Mesenchymal stem cell (in vitro differentiated cells and primary cell): ENCODE measurements at regions not wholly inside any gene's neighbourhood (a gene's known extent, or its start where the extent isn't known, plus 50 kb on each side); places are given as distances from the start of the nearest gene placed in this dataset.

Experiments used
- DNase-seq: peaks from one replicate; pipeline ENCODE4 v3.0.0-alpha.2; 2013
- H2AFZ ChIP-seq: one replicate; pipeline ENCODE4 v1.6.1; 2013; ENCODE audit warnings: low read depth, mild to moderate bottlenecking, control low read depth, inconsistent platforms, low read length, moderate library complexity
- H2AK5ac ChIP-seq: 2 replicates; pipeline ENCODE4 v1.6.1; 2013; ENCODE audit warnings: low read length, moderate library complexity, mild to moderate bottlenecking, inconsistent platforms; ENCODE audit not compliant: severe bottlenecking
- H2BK120ac ChIP-seq: one replicate; pipeline ENCODE4 v1.6.1; 2013; ENCODE audit warnings: low read depth, mild to moderate bottlenecking, inconsistent platforms, low read length, moderate library complexity
- H2BK12ac ChIP-seq, 2 experiments: one replicate each; pipeline ENCODE4 v1.6.1; 2013; ENCODE audit warnings: inconsistent platforms in 2 of 2, low read length in 2 of 2, mild to moderate bottlenecking in 2 of 2, moderate library complexity in 2 of 2, control low read depth in 1 of 2
- H2BK15ac ChIP-seq: one replicate; pipeline ENCODE4 v1.6.1; 2013; ENCODE audit warnings: mild to moderate bottlenecking, low read depth, inconsistent platforms; ENCODE audit not compliant: poor library complexity, severe bottlenecking
- H2BK5ac ChIP-seq: 2 replicates; pipeline ENCODE4 v1.6.1; 2013; ENCODE audit warnings: low read depth, mild to moderate bottlenecking, low read length, control low read depth, inconsistent platforms; ENCODE audit not compliant: poor library complexity, severe bottlenecking
- H3K14ac ChIP-seq, 2 experiments: one replicate each; pipeline ENCODE4 v1.6.1; 2013; ENCODE audit warnings: inconsistent platforms in 2 of 2, low read length in 2 of 2, control low read depth in 1 of 2, mild to moderate bottlenecking in 1 of 2, moderate library complexity in 1 of 2
- H3K18ac ChIP-seq, 2 experiments: one replicate each; pipeline ENCODE4 v1.6.1; 2013; ENCODE audit warnings: inconsistent platforms in 2 of 2, low read length in 2 of 2, control low read depth in 1 of 2, low read depth in 1 of 2, mild to moderate bottlenecking in 1 of 2
- H3K23ac ChIP-seq, 2 experiments: one replicate each; pipeline ENCODE4 v1.6.1; 2013; ENCODE audit warnings: inconsistent platforms in 2 of 2, low read length in 2 of 2, mild to moderate bottlenecking in 2 of 2, moderate library complexity in 2 of 2, control low read depth in 1 of 2
- H3K27ac ChIP-seq: 2 replicates; pipeline ENCODE4 v1.5.1; 2013; ENCODE audit warnings: mild to moderate bottlenecking, moderate library complexity, low read length, control low read depth, inconsistent platforms; ENCODE audit not compliant: poor library complexity, severe bottlenecking
- H3K27me3 ChIP-seq, 2 experiments: 2 replicates each; pipeline versions ENCODE4 v1.6.1 to v1.7.0; 2013; ENCODE audit warnings: low read length in 2 of 2, mild to moderate bottlenecking in 2 of 2, moderate library complexity in 2 of 2, control low read depth in 1 of 2, inconsistent platforms in 1 of 2; ENCODE audit not compliant: control insufficient read depth in 1 of 2, insufficient read depth in 1 of 2
- H3K36me3 ChIP-seq, 2 experiments: 2 replicates each; pipeline versions ENCODE4 v1.6.1 to v1.7.0; 2013; ENCODE audit warnings: low read length in 2 of 2, control low read depth in 1 of 2, inconsistent platforms in 1 of 2, low read depth in 1 of 2, mild to moderate bottlenecking in 1 of 2; ENCODE audit not compliant: insufficient read depth in 2 of 2, control insufficient read depth in 1 of 2
- H3K4ac ChIP-seq, 2 experiments: one replicate each; pipeline ENCODE4 v1.6.1; 2013; ENCODE audit warnings: inconsistent platforms in 2 of 2, low read length in 2 of 2, mild to moderate bottlenecking in 2 of 2, moderate library complexity in 2 of 2, control low read depth in 1 of 2, low read depth in 1 of 2
- H3K4me1 ChIP-seq: 2 replicates; pipeline ENCODE4 v1.6.1; 2013; ENCODE audit warnings: low read depth, low read length, control low read depth; ENCODE audit not compliant: control insufficient read depth, insufficient read depth
- H3K4me2 ChIP-seq: 2 replicates; pipeline ENCODE4 v1.6.1; 2013; ENCODE audit warnings: low read length, mild to moderate bottlenecking, inconsistent platforms; ENCODE audit not compliant: poor library complexity, severe bottlenecking
- H3K4me3 ChIP-seq, 2 experiments: 2 replicates each; pipeline versions ENCODE4 v1.5.1 to v1.7.0; 2013; ENCODE audit warnings: low read length in 2 of 2, mild to moderate bottlenecking in 2 of 2, control low read depth in 1 of 2, low read depth in 1 of 2; ENCODE audit not compliant: insufficient read depth in 1 of 2
- H3K79me1 ChIP-seq: replicated peaks from 2 replicates; pipeline ENCODE4 v1.6.1; 2013; ENCODE audit warnings: mild to moderate bottlenecking, control low read depth, low read length, inconsistent platforms; ENCODE audit not compliant: poor library complexity, severe bottlenecking
- H3K9ac ChIP-seq: 2 replicates; pipeline ENCODE4 v1.7.0; 2013; ENCODE audit warnings: mild to moderate bottlenecking, low read length, moderate library complexity
- H3K9me3 ChIP-seq: 2 replicates; pipeline ENCODE4 v1.7.0; 2013; ENCODE audit warnings: mild to moderate bottlenecking, low read length; ENCODE audit not compliant: control insufficient read depth
- H4K8ac ChIP-seq: one replicate; pipeline ENCODE4 v1.6.1; 2013; ENCODE audit warnings: inconsistent platforms, mild to moderate bottlenecking, low read length, moderate library complexity
- H4K91ac ChIP-seq: one replicate; pipeline ENCODE4 v1.6.1; 2013; ENCODE audit warnings: mild to moderate bottlenecking, low read length, inconsistent platforms
- WGBS: methylation state at CpG from one replicate; pipeline ENCODE4 v1.1.7; 2013; ENCODE audit warnings: mixed read lengths; 5-methylcytosine and 5-hydroxymethylcytosine counted together

- no peak overlapping the region for H3K4me2 ChIP-seq
- no peak overlapping the region for H2BK5ac ChIP-seq
- H2BK15ac ChIP-seq = no peak overlapping the region
- no peaks in the 10 kb centered on the region for H3K36me3 ChIP-seq
- DNase-seq = peak; percentile 4
- H3K23ac ChIP-seq = no peak overlapping the region
- H2BK120ac ChIP-seq = no peak overlapping the region
- H3K4me1 ChIP-seq = no peaks in the 10 kb centered on the region
- WGBS = 57% methylated on average over 1 of the region's 4 CpGs
- no peaks in the 10 kb centered on the region for H3K9me3 ChIP-seq
- no peak overlapping the region for H3K4me3 ChIP-seq
- no peaks in the 10 kb centered on the region for H3K27me3 ChIP-seq
- no peak overlapping the region for H3K9ac ChIP-seq
- no peak overlapping the region for H2BK12ac ChIP-seq
- H4K91ac ChIP-seq = no peak overlapping the region
- H3K14ac ChIP-seq = no peak overlapping the region
- H3K4ac ChIP-seq = no peak overlapping the region
- H2AFZ ChIP-seq = no peak overlapping the region
- H3K79me1 ChIP-seq = no peaks in the 10 kb centered on the region
- no peak overlapping the region for H4K8ac ChIP-seq
- no peak overlapping the region for H3K18ac ChIP-seq
- no peak overlapping the region for H2AK5ac ChIP-seq
- H3K27ac ChIP-seq = no peak overlapping the region
Observed at GRCh38 chr2:150346806-150347205, 140.7 kb downstream of the RND3 start.

- no peak overlapping the region for H2AK5ac ChIP-seq
- H3K4ac ChIP-seq = no peak overlapping the region
- H2BK120ac ChIP-seq = no peak overlapping the region
- no peak overlapping the region for H3K27ac ChIP-seq
- no peaks in the 10 kb centered on the region for H3K36me3 ChIP-seq
- 25% methylated on average over 1 of the region's 4 CpGs for WGBS
- H3K27me3 ChIP-seq = no peaks in the 10 kb centered on the region
- H3K9ac ChIP-seq = no peak overlapping the region
- no peak overlapping the region for H2BK12ac ChIP-seq
- no peak overlapping the region for H4K8ac ChIP-seq
- no peak overlapping the region for H3K23ac ChIP-seq
- peak; percentile 7 for DNase-seq
- no peaks in the 10 kb centered on the region for H3K79me1 ChIP-seq
- H4K91ac ChIP-seq = no peak overlapping the region
- no peak overlapping the region for H2BK15ac ChIP-seq
- no peak overlapping the region for H2BK5ac ChIP-seq
- no peaks in the 10 kb centered on the region for H3K9me3 ChIP-seq
- H2AFZ ChIP-seq = no peak overlapping the region
- H3K4me3 ChIP-seq = no peak overlapping the region
- H3K4me2 ChIP-seq = no peak overlapping the region
- no peak overlapping the region for H3K18ac ChIP-seq
- H3K14ac ChIP-seq = no peak overlapping the region
- no peaks in the 10 kb centered on the region for H3K4me1 ChIP-seq
Observed at GRCh38 chr2:150341982-150342680, 145.3 kb downstream of the RND3 start.

GRCh38 chr2:150339951-150340350 is 147.5 kb downstream of the RND3 start:
- no peak overlapping the region for H2BK12ac ChIP-seq
- H4K8ac ChIP-seq = no peak overlapping the region
- no peaks in the 10 kb centered on the region for H3K27me3 ChIP-seq
- no peak overlapping the region for H4K91ac ChIP-seq
- no peak overlapping the region for H2AFZ ChIP-seq
- H3K4me3 ChIP-seq = no peak overlapping the region
- H3K9ac ChIP-seq = no peak overlapping the region
- WGBS = 17% methylated on average over 1 of the region's 3 CpGs
- no peaks in the 10 kb centered on the region for H3K36me3 ChIP-seq
- no peak overlapping the region for H3K14ac ChIP-seq
- no peak overlapping the region for H2BK120ac ChIP-seq
- H3K4ac ChIP-seq = no peak overlapping the region
- H3K27ac ChIP-seq = no peak overlapping the region
- H3K4me1 ChIP-seq = no peaks in the 10 kb centered on the region
- no peak overlapping the region for H2BK5ac ChIP-seq
- H3K18ac ChIP-seq = no peak overlapping the region
- H2AK5ac ChIP-seq = no peak overlapping the region
- no peak overlapping the region for H2BK15ac ChIP-seq
- H3K4me2 ChIP-seq = no peak overlapping the region
- peak; percentile 34 for DNase-seq
- no peaks in the 10 kb centered on the region for H3K79me1 ChIP-seq
- H3K9me3 ChIP-seq = no peaks in the 10 kb centered on the region
- no peak overlapping the region for H3K23ac ChIP-seq

GRCh38 chr2:150339282-150339681 is 148.2 kb downstream of the RND3 start:
- no peak overlapping the region for H4K8ac ChIP-seq
- H2BK12ac ChIP-seq = no peak overlapping the region
- no peak overlapping the region for H3K4ac ChIP-seq
- H3K36me3 ChIP-seq = no peaks in the 10 kb centered on the region
- no peaks in the 10 kb centered on the region for H3K79me1 ChIP-seq
- no peak overlapping the region for H2BK120ac ChIP-seq
- no peak overlapping the region for H4K91ac ChIP-seq
- H2BK5ac ChIP-seq = no peak overlapping the region
- no peak overlapping the region for H3K4me3 ChIP-seq
- no peaks in the 10 kb centered on the region for H3K4me1 ChIP-seq
- no peaks in the 10 kb centered on the region for H3K27me3 ChIP-seq
- H2AFZ ChIP-seq = no peak overlapping the region
- H3K18ac ChIP-seq = no peak overlapping the region
- H2BK15ac ChIP-seq = no peak overlapping the region
- no peak overlapping the region for H3K14ac ChIP-seq
- no peak overlapping the region for H3K4me2 ChIP-seq
- no peak overlapping the region for H3K27ac ChIP-seq
- peak overlapping the region; percentile 3 for H3K9ac ChIP-seq
- WGBS = 96% methylated on average over 1 of the region's 1 CpG
- no peaks in the 10 kb centered on the region for H3K9me3 ChIP-seq
- no peak for DNase-seq
- H3K23ac ChIP-seq = no peak overlapping the region
- H2AK5ac ChIP-seq = no peak overlapping the region
